BLaER1 treated with 17β-estradiol and CSF1 and Interleukin-3, amounts not matched to agents 10 nM and 100 nM (cell line): ENCODE measurements at regions not wholly inside any gene's neighbourhood (a gene's known extent, or its start where the extent isn't known, plus 50 kb on each side); places are given as distances from the start of the nearest gene placed in this dataset.

Source experiments
- H3K27ac ChIP-seq, 11 experiments: shearing (Covaris generic); formaldehyde crosslinking; 2 replicates each; pipeline ENCODE4 v1.8.1; 2022
- H3K27me3 ChIP-seq, 11 experiments: shearing (Covaris generic); formaldehyde crosslinking; 2 replicates each; pipeline ENCODE4 v1.8.1; 2022
- H3K36me3 ChIP-seq, 11 experiments: shearing (Covaris generic); formaldehyde crosslinking; 2 replicates each; pipeline ENCODE4 v1.8.1; 2022
- H3K4me1 ChIP-seq, 10 experiments: shearing (Covaris generic); formaldehyde crosslinking; 2 replicates each; pipeline ENCODE4 v1.8.1; 2022
- H3K4me2 ChIP-seq, 11 experiments: shearing (Covaris generic); formaldehyde crosslinking; 2 replicates each; pipeline ENCODE4 v1.8.1; 2022
- H3K4me3 ChIP-seq, 10 experiments: shearing (Covaris generic); formaldehyde crosslinking; 2 replicates each; pipeline ENCODE4 v1.8.1; 2022
- H3K9ac ChIP-seq, 11 experiments: shearing (Covaris generic); formaldehyde crosslinking; 2 replicates each; pipeline ENCODE4 v1.8.1; 2022
- H3K9me3 ChIP-seq, 11 experiments: shearing (Covaris generic); formaldehyde crosslinking; replicated peaks in 1 of 11; 2 replicates each; pipeline ENCODE4 v1.8.1; 2022
- H4K20me1 ChIP-seq, 11 experiments: shearing (Covaris generic); formaldehyde crosslinking; 2 replicates each; pipeline ENCODE4 v1.8.1; 2022
- Cebpa-rat ChIP-seq, 11 experiments: shearing (Covaris generic); IDR thresholded peaks; 2 replicates each; pipeline ENCODE4 v1.8.1; 2022

- Histone ChIP-seq H3K27me3 (no peaks in the 10 kb centered on the region), H3K4me1 (no peaks in the 10 kb centered on the region), H3K36me3 (no peaks in the 10 kb centered on the region), H3K9ac (no peak overlapping the region), H4K20me1 (no peaks in the 10 kb centered on the region), H3K4me2 (no peak overlapping the region), H3K27ac (no peak overlapping the region), H3K9me3 (no peaks in the 10 kb centered on the region), H3K4me3 (no peak overlapping the region)
- TF ChIP-seq Cebpa-rat (IDR thresholded peaks at IDR 0.05), result no peak
Observed at GRCh38 chr4:127545271-127545670, 87.5 kb upstream of the INTU start.

GRCh38 chr4:127548990-127549925, 83.5 kb upstream of the INTU start:
- Histone ChIP-seq H3K4me2 (no peak overlapping the region), H3K27me3 (no peaks in the 10 kb centered on the region), H4K20me1 (no peaks in the 10 kb centered on the region), H3K4me1 (no peaks in the 10 kb centered on the region), H3K27ac (no peak overlapping the region), H3K36me3 (no peaks in the 10 kb centered on the region), H3K9ac (no peak overlapping the region), H3K4me3 (no peak overlapping the region), H3K9me3 (peaks cover 16 to 22% (median 21%) of the 10 kb centered on the region in 11 experiments)
- TF ChIP-seq Cebpa-rat (IDR thresholded peaks at IDR 0.05), result no peak

GRCh38 chr4:127555106-127555505, 77.7 kb upstream of the INTU start:
- Histone ChIP-seq H4K20me1 (no peaks in the 10 kb centered on the region), H3K4me2 (no peak overlapping the region), H3K9ac (no peak overlapping the region), H3K27me3 (no peaks in the 10 kb centered on the region), H3K4me1 (no peaks in the 10 kb centered on the region), H3K9me3 (peaks cover 30 to 44% (median 37%) of the 10 kb centered on the region in 11 experiments), H3K36me3 (no peaks in the 10 kb centered on the region), H3K4me3 (no peak overlapping the region), H3K27ac (no peak overlapping the region)
- no peak for TF ChIP-seq Cebpa-rat (IDR thresholded peaks at IDR 0.05)

DNA sequence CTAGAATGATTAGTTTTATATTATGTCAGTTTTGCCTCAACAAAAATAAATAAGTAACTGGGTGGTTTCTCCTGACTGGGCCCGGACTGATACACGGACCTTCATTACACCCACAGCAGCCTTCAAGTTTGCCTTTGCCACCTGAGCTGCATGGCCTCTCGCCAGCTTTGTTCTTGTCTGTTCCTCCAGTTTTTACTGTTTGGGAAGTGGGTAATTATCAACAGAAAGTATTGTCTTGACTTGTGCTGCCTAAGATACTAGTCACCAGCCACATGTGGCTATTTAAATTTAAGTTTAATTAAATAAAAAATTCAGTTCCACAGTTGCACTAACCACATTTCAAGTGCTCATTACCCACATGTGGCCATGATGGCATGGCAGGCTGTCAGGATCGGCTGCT, 74.7 kb upstream of the INTU start:
- Histone ChIP-seq H3K9me3 (peaks cover 12 to 24% (median 21%) of the 10 kb centered on the region in 11 experiments; a peak in 21 of 22 replicates), H3K27me3 (no peaks in the 10 kb centered on the region), H3K4me3 (no peak overlapping the region), H3K27ac (no peak overlapping the region), H3K36me3 (no peaks in the 10 kb centered on the region), H3K4me2 (no peak overlapping the region), H3K9ac (no peak overlapping the region), H4K20me1 (no peaks in the 10 kb centered on the region), H3K4me1 (peaks cover 0 to 4% (median 0%) of the 10 kb centered on the region in 10 experiments; a peak in 1 of 20 replicates)
- no peak for TF ChIP-seq Cebpa-rat (IDR thresholded peaks at IDR 0.05)

DNA sequence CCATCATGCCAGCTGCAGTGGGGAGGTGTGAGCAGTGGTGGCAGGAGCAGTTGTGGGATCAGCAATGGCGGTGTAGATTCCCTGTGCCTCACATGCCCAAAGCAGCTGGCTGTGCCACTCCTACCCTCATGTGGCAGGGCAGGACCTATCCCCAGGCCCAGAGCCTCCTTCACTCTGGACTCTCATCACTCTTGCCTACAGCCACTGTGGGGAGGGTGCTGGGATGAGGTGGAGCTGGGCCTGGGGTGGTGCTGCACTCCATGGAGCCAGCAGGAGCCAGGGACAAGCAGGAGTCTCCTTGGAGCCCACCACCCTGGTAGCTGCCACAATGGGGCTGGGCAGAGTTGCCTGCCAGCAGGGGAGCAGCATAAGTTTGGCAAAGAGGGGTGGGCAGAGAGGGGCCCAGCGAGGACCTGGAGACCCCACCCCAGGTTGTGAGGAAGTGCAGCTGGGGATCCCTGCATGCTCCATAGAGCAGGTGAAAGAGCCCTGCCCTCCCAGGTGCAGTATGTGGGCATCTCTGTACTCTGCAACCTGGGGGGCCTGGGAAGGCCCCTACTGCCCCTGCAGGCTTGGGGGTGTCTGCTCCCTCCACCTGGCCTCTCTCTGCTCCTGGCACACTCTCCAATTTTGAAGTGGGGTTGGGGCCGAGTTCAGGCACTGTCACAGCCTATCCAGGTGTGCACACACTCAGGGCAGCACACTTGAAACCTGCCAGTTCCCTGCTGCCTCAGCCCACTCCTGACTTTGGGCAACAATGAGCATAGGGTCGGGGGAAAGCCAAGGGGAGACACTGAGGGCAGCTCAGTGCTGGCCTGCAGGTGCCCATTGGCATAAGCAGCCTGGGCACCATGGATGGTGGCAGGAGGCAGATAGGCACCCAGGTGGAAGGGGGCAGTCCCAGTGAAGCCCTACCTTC, 74.0 kb upstream of the INTU start:
- Histone ChIP-seq H3K4me3 (no peak overlapping the region), H3K27me3 (no peaks in the 10 kb centered on the region), H4K20me1 (no peaks in the 10 kb centered on the region), H3K9me3 (peaks cover 8 to 21% (median 18%) of the 10 kb centered on the region in 11 experiments; a peak in 19 of 22 replicates), H3K36me3 (no peaks in the 10 kb centered on the region), H3K9ac (no peak overlapping the region), H3K27ac (no peak overlapping the region), H3K4me2 (no peak overlapping the region), H3K4me1 (peaks cover 0 to 4% (median 0%) of the 10 kb centered on the region in 10 experiments; a peak in 1 of 20 replicates)
- TF ChIP-seq Cebpa-rat (IDR thresholded peaks at IDR 0.05), result no peak

- Histone ChIP-seq H4K20me1 (no peaks in the 10 kb centered on the region), H3K27me3 (no peaks in the 10 kb centered on the region), H3K4me2 (no peak overlapping the region), H3K36me3 (no peaks in the 10 kb centered on the region), H3K4me3 (no peak overlapping the region), H3K9me3 (peaks cover 8 to 21% (median 18%) of the 10 kb centered on the region in 11 experiments; a peak in 19 of 22 replicates), H3K4me1 (peaks cover 0 to 4% (median 0%) of the 10 kb centered on the region in 10 experiments; a peak in 1 of 20 replicates), H3K9ac (no peak overlapping the region), H3K27ac (no peak overlapping the region)
- no peak for TF ChIP-seq Cebpa-rat (IDR thresholded peaks at IDR 0.05)
Observed at GRCh38 chr4:127559981-127560380, 72.8 kb upstream of the INTU start.

DNA sequence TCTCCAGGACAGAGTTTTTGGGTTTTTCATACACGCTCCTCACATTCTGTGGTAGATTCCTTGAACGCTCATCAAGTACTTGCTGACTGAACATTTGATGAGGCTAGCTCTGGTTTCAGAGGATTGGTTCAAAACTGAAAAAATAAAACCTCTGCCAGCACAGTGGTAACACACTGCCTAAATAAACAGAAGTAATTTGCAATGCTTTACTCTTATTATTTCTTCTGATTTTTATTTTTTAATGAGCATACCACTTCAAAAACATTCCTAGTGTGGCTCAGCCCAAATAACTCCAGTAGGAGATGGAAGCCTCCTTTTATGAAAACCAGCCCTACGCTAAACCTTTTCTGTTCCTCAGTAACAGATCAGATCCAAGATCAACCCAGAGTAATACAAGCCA, 72.0 kb upstream of the INTU start:
- TF ChIP-seq Cebpa-rat (IDR thresholded peaks at IDR 0.05), result no peak

DNA sequence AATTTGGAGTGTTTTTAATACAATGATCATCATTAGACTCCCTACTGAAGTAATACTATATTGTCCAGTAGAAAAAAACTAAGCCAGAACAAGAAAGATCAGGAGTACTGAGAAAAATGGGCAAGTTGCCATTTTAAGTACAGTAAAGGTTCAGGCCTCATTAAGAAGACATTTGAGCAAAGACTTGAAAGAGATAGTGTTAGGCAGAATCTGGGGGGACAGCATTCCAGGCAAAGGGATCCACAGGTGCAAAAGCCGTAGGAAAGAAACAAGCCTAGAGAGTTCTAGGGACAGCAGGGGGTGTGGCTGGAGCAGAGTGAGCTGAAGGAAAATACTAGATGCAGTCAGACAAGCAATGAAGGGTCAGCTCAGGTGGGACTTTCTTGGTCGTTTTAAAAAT, 58.1 kb upstream of the INTU start:
- Histone ChIP-seq H3K4me1 (peaks cover 0 to 8% (median 0%) of the 10 kb centered on the region in 10 experiments; a peak in 3 of 20 replicates), H3K4me2 (no peak overlapping the region), H3K9me3 (0 out of 22 replicates have a peak, but pooled peaks cover 0 to 2% (median 0%) of the 10 kb centered on the region in 11 experiments), H3K9ac (no peak overlapping the region), H3K27me3 (no peaks in the 10 kb centered on the region), H3K4me3 (no peak overlapping the region), H4K20me1 (no peaks in the 10 kb centered on the region), H3K27ac (no peak overlapping the region), H3K36me3 (no peaks in the 10 kb centered on the region)
- no peak for TF ChIP-seq Cebpa-rat (IDR thresholded peaks at IDR 0.05)

More for the DNA sequence above, 72.0 kb upstream of the INTU start:
- H3K4me1 ChIP-seq, result peaks cover 0 to 4% (median 0%) of the 10 kb centered on the region in 10 experiments; a peak in 1 of 20 replicates
- H3K27ac ChIP-seq, result no peak overlapping the region
- H3K36me3 ChIP-seq, result no peaks in the 10 kb centered on the region
- no peak overlapping the region for H3K4me2 ChIP-seq
- H3K9ac ChIP-seq, result no peak overlapping the region
- no peaks in the 10 kb centered on the region for H4K20me1 ChIP-seq
- no peak overlapping the region for H3K4me3 ChIP-seq
- H3K9me3 ChIP-seq, result peaks cover 8 to 21% (median 18%) of the 10 kb centered on the region in 11 experiments; a peak in 19 of 22 replicates
- no peaks in the 10 kb centered on the region for H3K27me3 ChIP-seq

GRCh38 chr4:127575888-127576287, 56.9 kb upstream of the INTU start:
- H4K20me1 ChIP-seq, result no peaks in the 10 kb centered on the region
- no peak overlapping the region for H3K4me2 ChIP-seq
- H3K36me3 ChIP-seq, result no peaks in the 10 kb centered on the region
- peaks cover 0 to 19% (median 0%) of the 10 kb centered on the region in 10 experiments; a peak in 4 of 20 replicates for H3K4me1 ChIP-seq
- H3K9ac ChIP-seq, result no peak overlapping the region
- no peak for TF ChIP-seq Cebpa-rat (IDR thresholded peaks at IDR 0.05)
- no peaks in the 10 kb centered on the region for H3K27me3 ChIP-seq
- H3K4me3 ChIP-seq, result no peak overlapping the region
- H3K9me3 ChIP-seq, result 0 out of 22 replicates have a peak, but pooled peaks cover 0 to 6% (median 0%) of the 10 kb centered on the region in 11 experiments
- no peak overlapping the region for H3K27ac ChIP-seq
